Superior temporal gyrus (tissue), 1 donor: ENCODE measurements at regions not wholly inside any gene's neighbourhood (a gene's known extent, or its start where the extent isn't known, plus 50 kb on each side); places are given as distances from the start of the nearest gene placed in this dataset.
"Not testable (repeated sequence)": the region's sequence is repeated elsewhere in the genome, so short reads cannot be mapped to it uniquely, and the experiment has no call there.

Source experiments
- DNase-seq: peaks from one replicate; pipeline ENCODE4 v3.0.0-alpha.2; 2016; ENCODE audit errors: extremely low spot score

- no peak for DNase-seq
Observed at GRCh38 chr6:103183831-103184411, 1675.8 kb downstream of the HACE1 start.

GRCh38 chr6:103178193-103178592 is 1681.5 kb downstream of the HACE1 start:
- no peak for DNase-seq

GRCh38 chr6:103177791-103178190 is 1681.9 kb downstream of the HACE1 start:
- DNase-seq = no peak

- no peak for DNase-seq
Observed at GRCh38 chr6:103175056-103175455, 1684.7 kb downstream of the HACE1 start.

GRCh38 chr6:103167345-103168071 is 1692.2 kb downstream of the HACE1 start:
- DNase-seq = no peak

- DNase-seq = no peak
Observed at GRCh38 chr6:103154779-103155572, 1704.7 kb downstream of the HACE1 start.

- no peak for DNase-seq
Observed at GRCh38 chr6:103153016-103153415, 1706.7 kb downstream of the HACE1 start.

GRCh38 chr6:103142902-103143301 is 1716.8 kb downstream of the HACE1 start:
- DNase-seq = no peak

GRCh38 chr6:103140308-103141027 is 1719.3 kb downstream of the HACE1 start:
- DNase-seq = no peak

- DNase-seq = no peak
Observed at GRCh38 chr6:103139377-103139776, 1720.3 kb downstream of the HACE1 start.

- no peak for DNase-seq
Observed at GRCh38 chr6:103124471-103124870, 1731.0 kb downstream of the GRIK2 start.

- DNase-seq = peak; percentile 49
Observed at GRCh38 chr6:103122766-103123601, 1729.5 kb downstream of the GRIK2 start.

GRCh38 chr6:103119056-103119455 is 1725.5 kb downstream of the GRIK2 start:
- no peak for DNase-seq

- DNase-seq = peak; percentile 34
Observed at GRCh38 chr6:103114582-103114981, 1721.1 kb downstream of the GRIK2 start.

GRCh38 chr6:103113416-103113815 is 1719.9 kb downstream of the GRIK2 start:
- DNase-seq = no peak

GRCh38 chr6:103107985-103108384 is 1714.5 kb downstream of the GRIK2 start:
- no peak for DNase-seq

GRCh38 chr6:103105686-103106085 is 1712.2 kb downstream of the GRIK2 start:
- DNase-seq = no peak

- no peak for DNase-seq
Observed at GRCh38 chr6:103101267-103101666, 1707.8 kb downstream of the GRIK2 start.

GRCh38 chr6:103092414-103092813 is 1698.9 kb downstream of the GRIK2 start:
- not testable (repeated sequence) for DNase-seq

GRCh38 chr6:103085801-103086200 is 1692.3 kb downstream of the GRIK2 start:
- no peak for DNase-seq
